ENCODE measurements at regions not wholly inside any gene's neighbourhood (a gene's known extent, or its start where the extent isn't known, plus 50 kb on each side); places are given as distances from the start of the nearest gene placed in this dataset.

- H3K4me1 ChIP-seq (ENCODE audit: insufficient read depth, low read length), result peaks cover 13% of the 10 kb centered on the region; the same call in 1 of the 2 replicates
- H3K4me3 ChIP-seq (ENCODE audit: low read length), result peak overlapping the region; percentile 10; the same call in 1 of the 2 replicates
- peak overlapping the region; percentile 31; the same call in 1 of the 2 replicates for H3K9ac ChIP-seq (ENCODE audit: low read depth, low read length)
Observed at GRCh38 chr22:48796310-48797015, 1031.2 kb downstream of the BRD1 start.

GRCh38 chr22:48795664-48796063 lies 1032.0 kb downstream of the BRD1 start:
- H3K27ac ChIP-seq (ENCODE audit: low read length), result peak overlapping the region; percentile 16
- no peaks in the 10 kb centered on the region; the same call in 1 of the 2 replicates for H3K9me3 ChIP-seq (ENCODE audit: insufficient read depth, low read depth, low read length)
- H3K9ac ChIP-seq (ENCODE audit: low read depth, low read length), result peak overlapping the region; percentile 31; the same call in 1 of the 2 replicates
- no peaks in the 10 kb centered on the region for H3K27me3 ChIP-seq (ENCODE audit: insufficient read depth, low read length)
- no peak overlapping the region for H3K4me3 ChIP-seq (ENCODE audit: low read length)
- H3K4me1 ChIP-seq (ENCODE audit: insufficient read depth, low read length), result peaks cover 13% of the 10 kb centered on the region; the same call in 1 of the 2 replicates
- H3K36me3 ChIP-seq (ENCODE audit: insufficient read depth, low read depth, low read length), result no peaks in the 10 kb centered on the region

More at GRCh38 chr22:48796310-48797015, 1031.2 kb downstream of the BRD1 start:
- H3K36me3 ChIP-seq (ENCODE audit: insufficient read depth, low read depth, low read length), result no peaks in the 10 kb centered on the region
- no peaks in the 10 kb centered on the region for H3K27me3 ChIP-seq (ENCODE audit: insufficient read depth, low read length)
- H3K27ac ChIP-seq (ENCODE audit: low read length), result peak overlapping the region; percentile 16
- H3K9me3 ChIP-seq (ENCODE audit: insufficient read depth, low read depth, low read length), result no peaks in the 10 kb centered on the region; the same call in 1 of the 2 replicates

GRCh38 chr22:48794906-48795305 lies 1032.8 kb downstream of the BRD1 start:
- no peaks in the 10 kb centered on the region for H3K36me3 ChIP-seq (ENCODE audit: insufficient read depth, low read depth, low read length)
- H3K27ac ChIP-seq (ENCODE audit: low read length), result no peak overlapping the region
- no peaks in the 10 kb centered on the region for H3K27me3 ChIP-seq (ENCODE audit: insufficient read depth, low read length)
- H3K4me3 ChIP-seq (ENCODE audit: low read length), result no peak overlapping the region
- no peak overlapping the region for H3K9ac ChIP-seq (ENCODE audit: low read depth, low read length)
- peaks cover 13% of the 10 kb centered on the region; the same call in 1 of the 2 replicates for H3K4me1 ChIP-seq (ENCODE audit: insufficient read depth, low read length)
- H3K9me3 ChIP-seq (ENCODE audit: insufficient read depth, low read depth, low read length), result no peaks in the 10 kb centered on the region; the same call in 1 of the 2 replicates

- peaks cover 13% of the 10 kb centered on the region; the same call in 1 of the 2 replicates for H3K4me1 ChIP-seq (ENCODE audit: insufficient read depth, low read length)
- H3K36me3 ChIP-seq (ENCODE audit: insufficient read depth, low read depth, low read length), result no peaks in the 10 kb centered on the region
- no peak overlapping the region for H3K9ac ChIP-seq (ENCODE audit: low read depth, low read length)
- H3K27me3 ChIP-seq (ENCODE audit: insufficient read depth, low read length), result no peaks in the 10 kb centered on the region
- no peak overlapping the region for H3K27ac ChIP-seq (ENCODE audit: low read length)
- H3K4me3 ChIP-seq (ENCODE audit: low read length), result no peak overlapping the region
- no peaks in the 10 kb centered on the region; the same call in 1 of the 2 replicates for H3K9me3 ChIP-seq (ENCODE audit: insufficient read depth, low read depth, low read length)
Observed at GRCh38 chr22:48793949-48794348, 1033.7 kb downstream of the BRD1 start.

- no peaks in the 10 kb centered on the region for H3K4me1 ChIP-seq (ENCODE audit: insufficient read depth, low read length)
- no peaks in the 10 kb centered on the region for H3K9me3 ChIP-seq (ENCODE audit: insufficient read depth, low read depth, low read length)
- no peak overlapping the region for H3K9ac ChIP-seq (ENCODE audit: low read depth, low read length)
- H3K36me3 ChIP-seq (ENCODE audit: insufficient read depth, low read depth, low read length), result no peaks in the 10 kb centered on the region
- H3K4me3 ChIP-seq (ENCODE audit: low read length), result no peak overlapping the region
- no peaks in the 10 kb centered on the region for H3K27me3 ChIP-seq (ENCODE audit: insufficient read depth, low read length)
- no peak overlapping the region for H3K27ac ChIP-seq (ENCODE audit: low read length)
Observed at GRCh38 chr22:48786679-48786996, 1041.0 kb downstream of the BRD1 start.

GRCh38 chr22:48785792-48786678 lies 1041.6 kb downstream of the BRD1 start:
- Histone ChIP-seq H3K9me3 (ENCODE audit: insufficient read depth, low read depth, low read length) (no peaks in the 10 kb centered on the region), H3K9ac (ENCODE audit: low read depth, low read length) (no peak overlapping the region), H3K27me3 (ENCODE audit: insufficient read depth, low read length) (no peaks in the 10 kb centered on the region), H3K27ac (ENCODE audit: low read length) (no peak overlapping the region), H3K4me1 (ENCODE audit: insufficient read depth, low read length) (no peaks in the 10 kb centered on the region), H3K36me3 (ENCODE audit: insufficient read depth, low read depth, low read length) (no peaks in the 10 kb centered on the region), H3K4me3 (ENCODE audit: low read length) (no peak overlapping the region)

GRCh38 chr22:48784701-48785503 lies 1042.8 kb downstream of the BRD1 start:
- no peak overlapping the region for H3K27ac ChIP-seq (ENCODE audit: low read length)
- H3K36me3 ChIP-seq (ENCODE audit: insufficient read depth, low read depth, low read length), result no peaks in the 10 kb centered on the region
- no peak overlapping the region for H3K9ac ChIP-seq (ENCODE audit: low read depth, low read length)
- H3K4me3 ChIP-seq (ENCODE audit: low read length), result no peak overlapping the region
- no peaks in the 10 kb centered on the region for H3K4me1 ChIP-seq (ENCODE audit: insufficient read depth, low read length)
- no peaks in the 10 kb centered on the region for H3K27me3 ChIP-seq (ENCODE audit: insufficient read depth, low read length)
- no peaks in the 10 kb centered on the region for H3K9me3 ChIP-seq (ENCODE audit: insufficient read depth, low read depth, low read length)

GRCh38 chr22:48783821-48784266 lies 1043.8 kb downstream of the BRD1 start:
- no peaks in the 10 kb centered on the region for H3K36me3 ChIP-seq (ENCODE audit: insufficient read depth, low read depth, low read length)
- H3K27ac ChIP-seq (ENCODE audit: low read length), result no peak overlapping the region
- no peaks in the 10 kb centered on the region for H3K4me1 ChIP-seq (ENCODE audit: insufficient read depth, low read length)
- H3K4me3 ChIP-seq (ENCODE audit: low read length), result no peak overlapping the region
- no peak overlapping the region for H3K9ac ChIP-seq (ENCODE audit: low read depth, low read length)
- H3K27me3 ChIP-seq (ENCODE audit: insufficient read depth, low read length), result no peaks in the 10 kb centered on the region
- H3K9me3 ChIP-seq (ENCODE audit: insufficient read depth, low read depth, low read length), result no peaks in the 10 kb centered on the region

- Histone ChIP-seq H3K27ac (ENCODE audit: low read length) (no peak overlapping the region), H3K9me3 (ENCODE audit: insufficient read depth, low read depth, low read length) (no peaks in the 10 kb centered on the region), H3K36me3 (ENCODE audit: insufficient read depth, low read depth, low read length) (no peaks in the 10 kb centered on the region), H3K4me3 (ENCODE audit: low read length) (no peak overlapping the region), H3K4me1 (ENCODE audit: insufficient read depth, low read length) (no peaks in the 10 kb centered on the region), H3K9ac (ENCODE audit: low read depth, low read length) (no peak overlapping the region), H3K27me3 (ENCODE audit: insufficient read depth, low read length) (no peaks in the 10 kb centered on the region)
Observed at GRCh38 chr22:48782811-48783511, 1044.7 kb downstream of the BRD1 start.

- no peak overlapping the region for H3K4me3 ChIP-seq (ENCODE audit: low read length)
- H3K36me3 ChIP-seq (ENCODE audit: insufficient read depth, low read depth, low read length), result no peaks in the 10 kb centered on the region
- H3K9ac ChIP-seq (ENCODE audit: low read depth, low read length), result no peak overlapping the region
- peaks cover 2% of the 10 kb centered on the region; the same call in 1 of the 2 replicates for H3K9me3 ChIP-seq (ENCODE audit: insufficient read depth, low read depth, low read length)
- no peaks in the 10 kb centered on the region for H3K4me1 ChIP-seq (ENCODE audit: insufficient read depth, low read length)
- no peaks in the 10 kb centered on the region for H3K27me3 ChIP-seq (ENCODE audit: insufficient read depth, low read length)
- H3K27ac ChIP-seq (ENCODE audit: low read length), result no peak overlapping the region
Observed at GRCh38 chr22:48782326-48782725, 1045.3 kb downstream of the BRD1 start.

- Histone ChIP-seq H3K36me3 (ENCODE audit: insufficient read depth, low read depth, low read length) (no peaks in the 10 kb centered on the region), H3K9me3 (ENCODE audit: insufficient read depth, low read depth, low read length) (peaks cover 6% of the 10 kb centered on the region; the same call in 1 of the 2 replicates), H3K4me1 (ENCODE audit: insufficient read depth, low read length) (no peaks in the 10 kb centered on the region), H3K27me3 (ENCODE audit: insufficient read depth, low read length) (no peaks in the 10 kb centered on the region), H3K27ac (ENCODE audit: low read length) (no peak overlapping the region), H3K4me3 (ENCODE audit: low read length) (no peak overlapping the region), H3K9ac (ENCODE audit: low read depth, low read length) (no peak overlapping the region)
Observed at GRCh38 chr22:48781868-48782267, 1045.8 kb downstream of the BRD1 start.

Data from iPS-20b (cell line).